Gastroesophageal sphincter (tissue), 4 donors: ENCODE measurements at regions not wholly inside any gene's neighbourhood (a gene's known extent, or its start where the extent isn't known, plus 50 kb on each side); places are given as distances from the start of the nearest gene placed in this dataset.

ENCODE experiments used
- ATAC-seq: fragments of 150-250 bp; one replicate; pipeline ENCODE4 v1.9.1; 2016; ENCODE audit warnings: mild to moderate bottlenecking, moderate library complexity
- H3K27ac ChIP-seq, 4 donors: fragments of 200-600 bp; sonication (generic) in 3 of 4; 1 replicate in 3 of 4; 2 replicates in 1 of 4; pipeline ENCODE4 v1.5.1; 2016 to 2019
- H3K27me3 ChIP-seq: fragments of 200-600 bp; sonication (generic); one replicate; pipeline ENCODE4 v1.5.1; 2019
- H3K36me3 ChIP-seq, 2 donors: fragments of 200-600 bp; sonication (generic); one replicate each; pipeline ENCODE4 v1.5.1; 2019; ENCODE audit warnings: control low read depth in 1 of 2
- H3K4me1 ChIP-seq, 3 donors: fragments of 200-600 bp; sonication (generic); 1 replicate in 2 of 3; 2 replicates in 1 of 3; pipeline ENCODE4 v1.5.1; 2016 to 2019; ENCODE audit warnings: control low read depth in 2 of 3
- H3K4me3 ChIP-seq, 2 donors: fragments of 200-600 bp; sonication (generic); one replicate each; pipeline ENCODE4 v1.5.1; 2019; ENCODE audit warnings: mild to moderate bottlenecking in 1 of 2, moderate library complexity in 1 of 2
- H3K9me3 ChIP-seq, 3 donors: fragments of 200-600 bp; sonication (generic); one replicate each; pipeline ENCODE4 v1.5.1; 2017 to 2019; ENCODE audit warnings: control low read depth in 2 of 3
- CTCF ChIP-seq, 4 experiments: fragments of 200-600 bp in 2 of 4; fragments of 450-650 bp in 2 of 4; sonication (generic) in 1 of 4; IDR thresholded peaks; one replicate each; pipeline ENCODE4 v1.5.1; 2017 to 2019; ENCODE audit warnings: antibody characterized with exemption in 4 of 4, mild to moderate bottlenecking in 2 of 4, moderate library complexity in 2 of 4
- EP300 ChIP-seq: sonication (generic); formaldehyde crosslinking; IDR thresholded peaks from one replicate; pipeline ENCODE4 v1.6.1; 2017; ENCODE audit warnings: antibody characterized with exemption, mild to moderate bottlenecking
- POLR2A ChIP-seq, 2 donors: fragments of 450-650 bp; IDR thresholded peaks; one replicate each; pipeline ENCODE4 v1.6.1; 2017; ENCODE audit warnings: antibody characterized with exemption in 2 of 2, mild to moderate bottlenecking in 2 of 2, moderate library complexity in 1 of 2
- POLR2AphosphoS5 ChIP-seq: sonication (generic); formaldehyde crosslinking; IDR thresholded peaks from one replicate; pipeline ENCODE4 v1.6.1; 2017; ENCODE audit warnings: antibody characterized with exemption
- WGBS, 2 donors: methylation state at CpG; one replicate each; pipeline ENCODE4 v1.1.5; 2018; ENCODE audit warnings: low coverage in 1 of 2; 5-methylcytosine and 5-hydroxymethylcytosine counted together

GRCh38 chr11:121929581-121929980 is 186.4 kb downstream of the BLID start:
- Histone ChIP-seq H3K27me3 (no peaks in the 10 kb centered on the region), H3K27ac (peak overlapping the region; percentile 40 to 64 (median 52)), H3K4me3 (peak overlapping the region; percentile 44 to 47), H3K4me1 (peaks cover 5 to 25% (median 5%) of the 10 kb centered on the region in 3 donors), H3K9me3 (no peaks in the 10 kb centered on the region), H3K36me3 (no peaks in the 10 kb centered on the region)
- ATAC-seq, result no peak
- 0 to 2% methylated on average over 3 to 7 of the region's 11 CpGs for WGBS, 2 donors
- TF ChIP-seq POLR2A (IDR thresholded peaks at IDR 0.05) (no peak), EP300 (no peak), POLR2AphosphoS5 (no peak), CTCF (IDR thresholded peaks at IDR 0.05) (no peak)

GRCh38 chr11:121928597-121929580 is 187.1 kb downstream of the BLID start:
- H3K27me3 ChIP-seq, result no peaks in the 10 kb centered on the region
- no peaks in the 10 kb centered on the region for H3K9me3 ChIP-seq
- H3K4me1 ChIP-seq, result peaks cover 5 to 25% (median 5%) of the 10 kb centered on the region in 3 donors
- 16 to 30% methylated on average over 15 of the region's 16 CpGs for WGBS, 2 donors
- no peaks in the 10 kb centered on the region for H3K36me3 ChIP-seq
- no peak for ATAC-seq
- H3K27ac ChIP-seq, result peak overlapping the region in 2 of 4 donors; percentile 61 to 64
- no peak for TF ChIP-seq POLR2A (IDR thresholded peaks at IDR 0.05)
- TF ChIP-seq POLR2AphosphoS5, result no peak
- no peak for TF ChIP-seq CTCF (IDR thresholded peaks at IDR 0.05)
- TF ChIP-seq EP300, result no peak
- peak overlapping the region; percentile 44 to 47 for H3K4me3 ChIP-seq

GRCh38 chr11:121927789-121928188 is 188.2 kb downstream of the BLID start:
- H3K4me3 ChIP-seq, result no peak overlapping the region
- H3K9me3 ChIP-seq, result no peaks in the 10 kb centered on the region
- H3K27me3 ChIP-seq, result no peaks in the 10 kb centered on the region
- TF ChIP-seq EP300 (no peak), POLR2A (IDR thresholded peaks at IDR 0.05) (no peak), POLR2AphosphoS5 (no peak), CTCF (IDR thresholded peaks at IDR 0.05) (no peak)
- H3K27ac ChIP-seq, result no peak overlapping the region
- 81 to 100% methylated on average over 1 to 2 of the region's 6 CpGs for WGBS, 2 donors
- peaks cover 5 to 25% (median 5%) of the 10 kb centered on the region in 3 donors for H3K4me1 ChIP-seq
- no peaks in the 10 kb centered on the region for H3K36me3 ChIP-seq
- no peak for ATAC-seq

- H3K9me3 ChIP-seq, result no peaks in the 10 kb centered on the region
- no peak for ATAC-seq
- 74 to 89% methylated on average over 8 of the region's 8 CpGs for WGBS, 2 donors
- H3K36me3 ChIP-seq, result no peaks in the 10 kb centered on the region
- no peaks in the 10 kb centered on the region for H3K27me3 ChIP-seq
- no peak overlapping the region for H3K4me3 ChIP-seq
- no peak overlapping the region for H3K27ac ChIP-seq
- H3K4me1 ChIP-seq, result peaks cover 5 to 25% (median 5%) of the 10 kb centered on the region in 3 donors
- no peak for TF ChIP-seq POLR2A (IDR thresholded peaks at IDR 0.05)
- no peak for TF ChIP-seq POLR2AphosphoS5
- TF ChIP-seq CTCF (IDR thresholded peaks at IDR 0.05), result no peak
- TF ChIP-seq EP300, result no peak
Measured at GRCh38 chr11:121927097-121927785, 188.8 kb downstream of the BLID start.
